ENCODE measurements at regions not wholly inside any gene's neighbourhood (a gene's known extent, or its start where the extent isn't known, plus 50 kb on each side); places are given as distances from the start of the nearest gene placed in this dataset.

GRCh38 chr17:20922128-20922670 lies 120.6 kb downstream of the USP22 start (continued):
- TF ChIP-seq MITF (IDR thresholded peaks at IDR 0.05): no peak
- peak; percentile 31; the same call in 1 of the 2 replicates for TF ChIP-seq NFE2 (IDR thresholded peaks at IDR 0.05; ENCODE audit: low read depth)
- 0 out of 2 replicates have a peak, but pooled peaks have one; percentile 38 for TF ChIP-seq HLTF (IDR thresholded peaks at IDR 0.05)
- peak; percentile 77 for TF ChIP-seq MAFG (tag; conservative IDR thresholded peaks at IDR 0.05)
- TF ChIP-seq FOXO4 (CRISPR knock-in tag; IDR thresholded peaks at IDR 0.05): no peak
- no peak for TF ChIP-seq EP300 (IDR thresholded peaks at IDR 0.05; ENCODE audit: low read length)
- TF ChIP-seq ZNF197 (CRISPR knock-in tag; IDR thresholded peaks at IDR 0.05; ENCODE audit: low read depth): no peak
- 0 out of 4 replicates have a peak, but pooled peaks of 1 of the 2 experiments have one; percentile 65 for TF ChIP-seq MLLT1 (IDR thresholded peaks at IDR 0.05)
- no peak for TF ChIP-seq CBFA2T2 (conservative IDR thresholded peaks at IDR 0.05)
- TF ChIP-seq MCM7 (IDR thresholded peaks at IDR 0.05): no peak
- TF ChIP-seq FOSL1 (tag; conservative IDR thresholded peaks at IDR 0.05): peak; percentile 91
- peak; percentile 68 for TF ChIP-seq SMARCE1 (IDR thresholded peaks at IDR 0.05)
- peak; percentile 51; the same call in 1 of the 2 replicates for TF ChIP-seq ZNF512 (tag; IDR thresholded peaks at IDR 0.05)
- TF ChIP-seq E2F4 (CRISPR knock-in tag; IDR thresholded peaks at IDR 0.05; ENCODE audit: low read depth): no peak
- peak in 1 of 2 experiments; percentile 22 for TF ChIP-seq AFF1 (IDR thresholded peaks at IDR 0.05; ENCODE audit: low read depth in 1 of 2, partially characterized antibody in 2 of 2)
- TF ChIP-seq SMARCA4 (IDR thresholded peaks at IDR 0.05): peak; percentile 72
